Body of pancreas (tissue), 4 donors: ENCODE measurements at regions not wholly inside any gene's neighbourhood (a gene's known extent, or its start where the extent isn't known, plus 50 kb on each side); places are given as distances from the start of the nearest gene placed in this dataset.

Experiments
- CTCF ChIP-seq, 7 experiments: fragments of 450-650 bp in 4 of 7; fragments of 200-600 bp in 3 of 7; sonication (generic) in 3 of 7; IDR thresholded peaks; one replicate each; pipeline ENCODE4 v1.5.1; 2016 to 2019; ENCODE audit warnings: antibody characterized with exemption in 7 of 7
- POLR2A ChIP-seq, 3 donors: fragments of 450-650 bp; IDR thresholded peaks; one replicate each; pipeline ENCODE4 v1.6.1; 2016; ENCODE audit warnings: antibody characterized with exemption in 3 of 3, mild to moderate bottlenecking in 2 of 3

- TF ChIP-seq CTCF (IDR thresholded peaks at IDR 0.05): no peak
- TF ChIP-seq POLR2A (IDR thresholded peaks at IDR 0.05): no peak
These were observed 59.8 kb upstream of the RNU6ATAC start for GRCh38 chr9:134224127-134224526.
